ENCODE measurements at regions not wholly inside any gene's neighbourhood (a gene's known extent, or its start where the extent isn't known, plus 50 kb on each side); places are given as distances from the start of the nearest gene placed in this dataset.

DNA sequence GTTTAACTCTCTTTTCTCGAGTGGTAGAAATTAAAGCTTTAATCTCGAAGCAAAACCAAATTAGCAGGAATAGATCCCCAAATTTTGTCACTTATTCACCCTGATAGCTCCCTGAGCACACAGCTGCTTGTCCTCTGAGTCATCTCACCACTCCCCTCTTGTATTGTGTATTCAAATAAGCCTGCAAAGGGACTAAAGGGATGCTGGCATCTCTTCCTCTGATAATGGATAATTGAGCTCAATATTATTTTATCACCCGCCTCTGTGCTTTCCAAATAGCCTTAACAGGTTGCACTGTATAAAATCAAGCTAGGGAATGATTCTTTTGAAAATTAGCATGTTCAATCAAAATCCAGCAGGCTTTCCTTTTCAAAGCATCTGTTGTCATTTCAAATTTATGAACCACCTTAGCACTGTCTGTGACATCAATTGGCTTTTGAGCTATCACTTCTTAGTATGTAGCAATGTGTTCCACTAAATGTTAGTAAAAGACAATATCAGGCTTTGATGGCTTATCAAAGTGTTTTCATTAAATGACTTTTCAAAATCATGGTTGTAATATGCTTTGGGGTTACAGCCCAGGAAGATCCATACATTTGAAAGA, 561.6 kb downstream of the PLA2G4A start:
- H3K9me2 ChIP-seq (ENCODE audit: insufficient read depth, low read length) = no peaks in the 10 kb centered on the region
- no peak overlapping the region for H3K4me2 ChIP-seq (ENCODE audit: low read length)
- H3K27ac ChIP-seq (ENCODE audit: low read length) = no peak overlapping the region
- no peaks in the 10 kb centered on the region for H3K9me3 ChIP-seq (ENCODE audit: low read length)
- no peak overlapping the region for H3K4me3 ChIP-seq (ENCODE audit: low read length)
- no peaks in the 10 kb centered on the region for H3K36me3 ChIP-seq (ENCODE audit: insufficient read depth, low read length)
- TF ChIP-seq EZH2 (IDR thresholded peaks at IDR 0.05; ENCODE audit: borderline replicate concordance, insufficient read depth, low read length, poor library complexity, severe bottlenecking) (no peak), TAF1 (IDR thresholded peaks at IDR 0.05; ENCODE audit: low read depth) (no peak), MXI1 (conservative IDR thresholded peaks at IDR 0.05; ENCODE audit: poor library complexity, severe bottlenecking) (no peak), SMC3 (conservative IDR thresholded peaks at IDR 0.05; ENCODE audit: poor library complexity) (no peak), CTCF (IDR thresholded peaks at IDR 0.05; ENCODE audit: poor library complexity, severe bottlenecking) (no peak), EP300 (conservative IDR thresholded peaks at IDR 0.05; ENCODE audit: poor library complexity, severe bottlenecking) (no peak), POLR2AphosphoS5 (IDR thresholded peaks at IDR 0.05) (no peak), RAD21 (conservative IDR thresholded peaks at IDR 0.05) (no peak)
- TF ChIP-seq, protein P1, sequence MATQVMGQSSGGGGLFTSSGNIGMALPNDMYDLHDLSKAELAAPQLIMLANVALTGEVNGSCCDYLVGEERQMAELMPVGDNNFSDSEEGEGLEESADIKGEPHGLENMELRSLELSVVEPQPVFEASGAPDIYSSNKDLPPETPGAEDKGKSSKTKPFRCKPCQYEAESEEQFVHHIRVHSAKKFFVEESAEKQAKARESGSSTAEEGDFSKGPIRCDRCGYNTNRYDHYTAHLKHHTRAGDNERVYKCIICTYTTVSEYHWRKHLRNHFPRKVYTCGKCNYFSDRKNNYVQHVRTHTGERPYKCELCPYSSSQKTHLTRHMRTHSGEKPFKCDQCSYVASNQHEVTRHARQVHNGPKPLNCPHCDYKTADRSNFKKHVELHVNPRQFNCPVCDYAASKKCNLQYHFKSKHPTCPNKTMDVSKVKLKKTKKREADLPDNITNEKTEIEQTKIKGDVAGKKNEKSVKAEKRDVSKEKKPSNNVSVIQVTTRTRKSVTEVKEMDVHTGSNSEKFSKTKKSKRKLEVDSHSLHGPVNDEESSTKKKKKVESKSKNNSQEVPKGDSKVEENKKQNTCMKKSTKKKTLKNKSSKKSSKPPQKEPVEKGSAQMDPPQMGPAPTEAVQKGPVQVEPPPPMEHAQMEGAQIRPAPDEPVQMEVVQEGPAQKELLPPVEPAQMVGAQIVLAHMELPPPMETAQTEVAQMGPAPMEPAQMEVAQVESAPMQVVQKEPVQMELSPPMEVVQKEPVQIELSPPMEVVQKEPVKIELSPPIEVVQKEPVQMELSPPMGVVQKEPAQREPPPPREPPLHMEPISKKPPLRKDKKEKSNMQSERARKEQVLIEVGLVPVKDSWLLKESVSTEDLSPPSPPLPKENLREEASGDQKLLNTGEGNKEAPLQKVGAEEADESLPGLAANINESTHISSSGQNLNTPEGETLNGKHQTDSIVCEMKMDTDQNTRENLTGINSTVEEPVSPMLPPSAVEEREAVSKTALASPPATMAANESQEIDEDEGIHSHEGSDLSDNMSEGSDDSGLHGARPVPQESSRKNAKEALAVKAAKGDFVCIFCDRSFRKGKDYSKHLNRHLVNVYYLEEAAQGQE (IDR thresholded peaks at IDR 0.05; ENCODE audit: borderline replicate concordance) = no peak
- no peak overlapping the region for H2AFZ ChIP-seq (ENCODE audit: low read depth, low read length)
- no peaks in the 10 kb centered on the region for H4K20me1 ChIP-seq (ENCODE audit: insufficient read depth)
- no peak overlapping the region for H3K9ac ChIP-seq (ENCODE audit: low read length)
- no peaks in the 10 kb centered on the region for H3K79me2 ChIP-seq (replicated peaks; ENCODE audit: insufficient read depth, low read length)
- no peaks in the 10 kb centered on the region for H3F3A ChIP-seq (ENCODE audit: insufficient read depth, low read length, poor library complexity, severe bottlenecking)
- H3K27me3 ChIP-seq (ENCODE audit: insufficient read depth, low read depth, low read length) = no peaks in the 10 kb centered on the region

- H3K27ac ChIP-seq (ENCODE audit: low read length) = no peak overlapping the region
- H3K9me2 ChIP-seq (ENCODE audit: insufficient read depth, low read length) = no peaks in the 10 kb centered on the region
- no peak overlapping the region for H3K4me2 ChIP-seq (ENCODE audit: low read length)
- no peaks in the 10 kb centered on the region for H3K36me3 ChIP-seq (ENCODE audit: insufficient read depth, low read length)
- no peaks in the 10 kb centered on the region for H4K20me1 ChIP-seq (ENCODE audit: insufficient read depth)
- H3F3A ChIP-seq (ENCODE audit: insufficient read depth, low read length, poor library complexity, severe bottlenecking) = no peaks in the 10 kb centered on the region
- H3K9me3 ChIP-seq (ENCODE audit: low read length) = no peaks in the 10 kb centered on the region
- TF ChIP-seq MXI1 (conservative IDR thresholded peaks at IDR 0.05; ENCODE audit: poor library complexity, severe bottlenecking) (no peak), CTCF (IDR thresholded peaks at IDR 0.05; ENCODE audit: poor library complexity, severe bottlenecking) (no peak), POLR2AphosphoS5 (IDR thresholded peaks at IDR 0.05) (no peak), SMC3 (conservative IDR thresholded peaks at IDR 0.05; ENCODE audit: poor library complexity) (no peak), RAD21 (conservative IDR thresholded peaks at IDR 0.05) (no peak), TAF1 (IDR thresholded peaks at IDR 0.05; ENCODE audit: low read depth) (no peak), EZH2 (IDR thresholded peaks at IDR 0.05; ENCODE audit: borderline replicate concordance, insufficient read depth, low read length, poor library complexity, severe bottlenecking) (no peak), EP300 (conservative IDR thresholded peaks at IDR 0.05; ENCODE audit: poor library complexity, severe bottlenecking) (no peak)
- TF ChIP-seq, protein P1 (IDR thresholded peaks at IDR 0.05; ENCODE audit: borderline replicate concordance) = no peak
- no peak overlapping the region for H3K4me3 ChIP-seq (ENCODE audit: low read length)
- no peaks in the 10 kb centered on the region for H3K79me2 ChIP-seq (replicated peaks; ENCODE audit: insufficient read depth, low read length)
- no peaks in the 10 kb centered on the region for H3K27me3 ChIP-seq (ENCODE audit: insufficient read depth, low read depth, low read length)
- H3K9ac ChIP-seq (ENCODE audit: low read length) = no peak overlapping the region
- no peak overlapping the region for H2AFZ ChIP-seq (ENCODE audit: low read depth, low read length)
These were observed 567.5 kb downstream of the PLA2G4A start for GRCh38 chr1:187396226-187396625.
